ENCODE measurements at regions not wholly inside any gene's neighbourhood (a gene's known extent, or its start where the extent isn't known, plus 50 kb on each side); places are given as distances from the start of the nearest gene placed in this dataset.
"Not testable (repeated sequence)": the region's sequence is repeated elsewhere in the genome, so short reads cannot be mapped to it uniquely, and the experiment has no call there.

GRCh38 chr6:137676888-137677287, 182.7 kb upstream of the OLIG3 start:
- Histone ChIP-seq H3K27me3 (replicated peaks; ENCODE audit: insufficient read depth) (no peaks in the 10 kb centered on the region), H3K36me3 (no peaks in the 10 kb centered on the region), H3K9me3 (no peaks in the 10 kb centered on the region), H3K27ac (no peak overlapping the region), H3K4me1 (ENCODE audit: control insufficient read depth in 1 of 2, low read depth in 2 of 2) (no peaks in the 10 kb centered on the region), H3K4me3 (no peak overlapping the region)
- no peak for ATAC-seq (ENCODE audit: insufficient number of reproducible peaks, low FRiP score, low read depth)
- TF ChIP-seq, protein P1, sequence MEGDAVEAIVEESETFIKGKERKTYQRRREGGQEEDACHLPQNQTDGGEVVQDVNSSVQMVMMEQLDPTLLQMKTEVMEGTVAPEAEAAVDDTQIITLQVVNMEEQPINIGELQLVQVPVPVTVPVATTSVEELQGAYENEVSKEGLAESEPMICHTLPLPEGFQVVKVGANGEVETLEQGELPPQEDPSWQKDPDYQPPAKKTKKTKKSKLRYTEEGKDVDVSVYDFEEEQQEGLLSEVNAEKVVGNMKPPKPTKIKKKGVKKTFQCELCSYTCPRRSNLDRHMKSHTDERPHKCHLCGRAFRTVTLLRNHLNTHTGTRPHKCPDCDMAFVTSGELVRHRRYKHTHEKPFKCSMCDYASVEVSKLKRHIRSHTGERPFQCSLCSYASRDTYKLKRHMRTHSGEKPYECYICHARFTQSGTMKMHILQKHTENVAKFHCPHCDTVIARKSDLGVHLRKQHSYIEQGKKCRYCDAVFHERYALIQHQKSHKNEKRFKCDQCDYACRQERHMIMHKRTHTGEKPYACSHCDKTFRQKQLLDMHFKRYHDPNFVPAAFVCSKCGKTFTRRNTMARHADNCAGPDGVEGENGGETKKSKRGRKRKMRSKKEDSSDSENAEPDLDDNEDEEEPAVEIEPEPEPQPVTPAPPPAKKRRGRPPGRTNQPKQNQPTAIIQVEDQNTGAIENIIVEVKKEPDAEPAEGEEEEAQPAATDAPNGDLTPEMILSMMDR (IDR thresholded peaks at IDR 0.05) = no peak
- no peak for DNase-seq (ENCODE audit: low spot score)

GRCh38 chr6:137677709-137678108, 183.5 kb upstream of the OLIG3 start:
- H3K9me3 ChIP-seq = no peaks in the 10 kb centered on the region
- no peak for DNase-seq (ENCODE audit: low spot score)

DNA sequence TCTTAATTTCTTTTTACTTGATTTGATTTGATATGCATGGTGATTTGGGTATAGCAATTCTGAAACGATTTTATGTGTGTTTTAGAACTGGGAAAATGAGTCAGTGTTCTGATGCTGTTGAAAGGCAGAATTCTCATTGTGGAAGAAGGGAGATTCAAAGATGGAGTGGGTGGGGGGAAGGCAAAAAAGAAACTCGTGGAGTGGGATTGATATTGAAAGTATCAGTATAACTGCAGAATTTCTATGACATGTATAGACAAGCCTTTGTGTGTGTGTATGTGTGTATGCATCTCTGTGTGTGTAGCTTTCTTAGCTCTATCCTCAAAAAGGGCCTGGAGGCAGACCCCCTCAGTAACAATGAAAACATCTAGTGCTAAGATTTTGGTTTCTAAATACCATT, 184.3 kb upstream of the OLIG3 start:
- TF ChIP-seq, protein P1 (IDR thresholded peaks at IDR 0.05) = no peak
- no peak overlapping the region for H3K4me3 ChIP-seq
- H3K9me3 ChIP-seq = no peaks in the 10 kb centered on the region
- ATAC-seq (ENCODE audit: insufficient number of reproducible peaks, low FRiP score, low read depth) (no peak), DNase-seq (ENCODE audit: low spot score) (no peak)
- H3K27me3 ChIP-seq (replicated peaks; ENCODE audit: insufficient read depth) = no peaks in the 10 kb centered on the region
- H3K27ac ChIP-seq = no peak overlapping the region
- H3K36me3 ChIP-seq = no peaks in the 10 kb centered on the region
- no peaks in the 10 kb centered on the region for H3K4me1 ChIP-seq (ENCODE audit: control insufficient read depth in 1 of 2, low read depth in 2 of 2)

More at GRCh38 chr6:137677709-137678108, 183.5 kb upstream of the OLIG3 start:
- no peaks in the 10 kb centered on the region for H3K4me1 ChIP-seq (ENCODE audit: control insufficient read depth in 1 of 2, low read depth in 2 of 2)
- ATAC-seq (ENCODE audit: insufficient number of reproducible peaks, low FRiP score, low read depth) = no peak
- no peaks in the 10 kb centered on the region for H3K36me3 ChIP-seq
- H3K4me3 ChIP-seq = no peak overlapping the region
- no peak overlapping the region for H3K27ac ChIP-seq
- H3K27me3 ChIP-seq (replicated peaks; ENCODE audit: insufficient read depth) = no peaks in the 10 kb centered on the region
- TF ChIP-seq, protein P1 (IDR thresholded peaks at IDR 0.05) = no peak

GRCh38 chr6:137680705-137681346, 186.2 kb upstream of the TNFAIP3 start:
- TF ChIP-seq, protein P1 (IDR thresholded peaks at IDR 0.05) = no peak
- DNase-seq (ENCODE audit: low spot score) (no peak), ATAC-seq (ENCODE audit: insufficient number of reproducible peaks, low FRiP score, low read depth) (no peak)
- Histone ChIP-seq H3K27me3 (replicated peaks; ENCODE audit: insufficient read depth) (no peaks in the 10 kb centered on the region), H3K27ac (no peak overlapping the region), H3K4me1 (ENCODE audit: control insufficient read depth in 1 of 2, low read depth in 2 of 2) (no peaks in the 10 kb centered on the region), H3K9me3 (no peaks in the 10 kb centered on the region), H3K36me3 (no peaks in the 10 kb centered on the region), H3K4me3 (no peak overlapping the region)

DNA sequence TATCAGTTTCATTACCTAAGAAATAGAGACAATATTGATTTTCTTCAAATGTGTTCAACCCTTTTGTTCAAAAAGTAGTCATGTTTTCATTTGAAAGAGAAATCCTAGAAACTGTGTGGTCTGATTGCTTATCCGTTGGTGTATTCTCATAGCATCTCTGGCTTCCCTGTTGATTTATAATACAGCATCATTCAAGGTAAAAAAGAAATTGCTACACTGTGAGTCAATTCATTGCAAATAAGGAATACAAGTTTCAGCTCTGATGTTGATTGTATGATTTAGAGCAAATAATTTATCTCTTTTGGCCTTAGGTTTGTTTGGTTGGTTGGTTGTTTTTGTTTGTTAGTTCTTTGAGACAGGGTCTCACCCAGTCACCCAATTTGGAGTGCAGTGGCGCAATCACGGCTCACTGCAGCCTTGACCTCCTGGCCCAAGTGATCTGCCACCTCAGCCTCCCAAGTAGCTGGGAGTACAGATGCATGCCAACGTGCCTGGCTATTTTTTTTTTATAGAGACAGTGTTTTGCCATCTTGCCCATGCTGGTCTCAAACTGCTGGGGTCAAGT, 185.5 kb upstream of the TNFAIP3 start:
- no peaks in the 10 kb centered on the region for H3K9me3 ChIP-seq
- no peak overlapping the region for H3K4me3 ChIP-seq
- DNase-seq (ENCODE audit: low spot score) = no peak
- no peak overlapping the region for H3K27ac ChIP-seq
- no peaks in the 10 kb centered on the region for H3K4me1 ChIP-seq (ENCODE audit: control insufficient read depth in 1 of 2, low read depth in 2 of 2)
- TF ChIP-seq, protein P1 (IDR thresholded peaks at IDR 0.05) = no peak
- no peak for ATAC-seq (ENCODE audit: insufficient number of reproducible peaks, low FRiP score, low read depth)
- H3K27me3 ChIP-seq (replicated peaks; ENCODE audit: insufficient read depth) = no peaks in the 10 kb centered on the region
- no peaks in the 10 kb centered on the region for H3K36me3 ChIP-seq

GRCh38 chr6:137682658-137683057, 184.4 kb upstream of the TNFAIP3 start:
- not testable (repeated sequence) for ATAC-seq (ENCODE audit: insufficient number of reproducible peaks, low FRiP score, low read depth); H3K36me3 ChIP-seq; H3K9me3 ChIP-seq; H3K4me1 ChIP-seq (ENCODE audit: control insufficient read depth in 1 of 2, low read depth in 2 of 2); H3K4me3 ChIP-seq; H3K27ac ChIP-seq; H3K27me3 ChIP-seq (replicated peaks; ENCODE audit: insufficient read depth); DNase-seq (ENCODE audit: low spot score)

All from thoracic aorta (tissue), 2 donors.